Activated T-cell treated with anti-CD3 and anti-CD28 coated beads for 4 hours (primary cell): ENCODE measurements at regions not wholly inside any gene's neighbourhood (a gene's known extent, or its start where the extent isn't known, plus 50 kb on each side); places are given as distances from the start of the nearest gene placed in this dataset.

Source experiments
- DNase-seq: peaks from one replicate; pipeline ENCODE4 v3.0.0-alpha.2; 2020

GRCh38 chr6:10303608-10304506 lies 111.0 kb downstream of the TFAP2A start:
- DNase-seq = no peak

DNA sequence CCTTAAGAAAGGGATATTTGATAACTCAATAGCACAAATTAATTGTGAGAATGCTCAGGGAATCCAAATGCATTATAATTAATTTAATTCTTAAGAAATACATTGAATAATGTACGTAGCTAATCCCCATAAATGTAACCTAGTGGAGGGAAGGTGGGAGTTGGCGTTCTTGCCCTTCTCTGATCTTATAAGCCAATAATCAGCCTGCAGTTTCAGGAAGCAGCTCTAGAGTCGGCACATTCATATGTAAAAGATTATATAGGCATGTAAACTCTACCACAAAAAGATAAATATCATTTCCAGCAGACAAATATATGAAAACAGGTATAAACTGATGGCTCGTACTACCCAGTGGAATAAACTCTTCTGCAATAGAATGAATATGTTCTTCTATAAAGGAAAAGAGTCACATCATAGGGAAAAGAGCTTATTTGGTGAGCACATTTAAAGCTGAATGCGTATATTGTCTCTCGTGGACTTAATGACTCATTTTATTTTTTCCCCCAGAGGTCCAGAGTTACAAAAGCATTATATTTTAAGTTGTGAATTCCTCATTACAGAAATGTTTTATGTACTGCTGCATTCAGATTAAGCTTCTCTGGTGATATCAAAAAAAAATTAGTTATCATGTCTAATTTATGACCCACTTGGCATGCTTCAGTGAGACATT lies 112.2 kb downstream of the TFAP2A start:
- no peak for DNase-seq

GRCh38 chr6:10300071-10300470 lies 114.8 kb downstream of the TFAP2A start:
- no peak for DNase-seq

DNA sequence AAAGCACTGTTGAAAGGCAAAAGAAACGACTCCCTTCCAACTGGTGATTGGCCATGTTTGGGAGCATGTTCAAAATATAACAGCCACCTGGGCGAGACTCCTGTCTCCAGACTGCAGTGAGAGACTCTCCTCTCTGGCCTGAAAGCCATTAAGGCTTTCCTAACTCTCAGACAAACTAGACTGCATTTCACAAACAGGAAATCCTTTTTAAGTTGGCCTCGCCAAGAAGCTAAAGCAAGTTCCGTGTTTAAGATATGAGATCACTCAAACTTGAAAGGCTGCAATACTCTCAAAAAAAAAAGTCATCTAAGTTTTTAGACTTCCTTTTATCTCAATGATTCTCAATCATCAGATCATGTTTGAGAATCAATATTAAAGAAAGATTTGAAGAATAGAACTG lies 117.0 kb downstream of the TFAP2A start:
- DNase-seq = no peak

DNA sequence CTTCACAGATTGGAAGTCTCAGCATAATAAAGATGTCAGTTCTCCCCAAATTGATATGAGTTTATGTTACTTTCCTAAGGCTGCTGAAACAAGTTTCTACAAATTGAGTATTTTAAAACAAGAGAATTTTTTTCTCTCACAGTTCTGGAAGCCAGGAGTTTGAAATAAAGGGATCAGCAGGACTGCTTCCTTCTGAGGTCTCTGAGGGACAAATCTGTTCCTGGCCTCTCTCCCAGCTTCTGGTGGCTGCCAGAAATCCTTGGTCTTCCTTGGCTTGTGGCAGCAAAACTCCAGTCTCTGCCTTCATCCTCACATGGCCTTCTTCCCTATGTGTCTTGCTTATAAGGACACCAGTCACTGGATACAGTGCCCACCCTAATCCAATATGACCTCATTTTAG lies 136.1 kb downstream of the TFAP2A start:
- no peak for DNase-seq

DNA sequence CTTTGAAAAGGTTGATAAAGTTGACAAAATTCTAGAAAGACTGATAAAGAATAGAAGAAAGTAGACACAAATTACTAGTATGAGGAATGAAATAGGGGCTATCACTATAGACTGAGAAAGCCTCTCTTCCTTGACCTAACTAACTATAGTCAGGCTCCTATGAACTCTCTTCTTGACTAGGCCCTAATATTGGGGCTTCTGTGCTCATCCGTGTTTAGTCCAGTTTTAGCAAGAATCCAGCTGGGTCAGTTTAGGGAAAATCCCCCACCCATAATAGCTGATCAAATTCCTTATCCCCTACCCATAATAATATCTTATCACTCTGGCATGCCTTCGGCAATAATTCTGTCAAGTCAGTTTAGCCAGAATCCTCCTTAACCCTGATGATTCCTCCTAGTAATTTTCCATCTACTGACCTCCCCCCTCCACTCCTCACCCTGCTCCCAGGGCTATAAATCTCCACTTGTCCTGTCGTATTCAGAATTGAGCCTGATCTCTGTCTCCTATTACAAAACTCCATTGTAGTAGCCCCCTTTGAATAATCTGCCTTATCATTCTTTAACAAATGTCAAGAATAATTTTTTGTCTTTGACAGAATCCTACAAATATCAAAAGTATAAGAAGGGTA lies 138.1 kb downstream of the TFAP2A start:
- no peak for DNase-seq

GRCh38 chr6:10276106-10276505 lies 138.8 kb downstream of the TFAP2A start:
- DNase-seq = no peak

GRCh38 chr6:10272591-10272990 lies 142.3 kb downstream of the TFAP2A start:
- no peak for DNase-seq

GRCh38 chr6:10271982-10272381 lies 142.9 kb downstream of the TFAP2A start:
- no peak for DNase-seq

GRCh38 chr6:10269814-10270472 lies 144.9 kb downstream of the TFAP2A start:
- DNase-seq = no peak

- DNase-seq = no peak
Measured at GRCh38 chr6:10268611-10269310, 146.1 kb downstream of the TFAP2A start.

DNA sequence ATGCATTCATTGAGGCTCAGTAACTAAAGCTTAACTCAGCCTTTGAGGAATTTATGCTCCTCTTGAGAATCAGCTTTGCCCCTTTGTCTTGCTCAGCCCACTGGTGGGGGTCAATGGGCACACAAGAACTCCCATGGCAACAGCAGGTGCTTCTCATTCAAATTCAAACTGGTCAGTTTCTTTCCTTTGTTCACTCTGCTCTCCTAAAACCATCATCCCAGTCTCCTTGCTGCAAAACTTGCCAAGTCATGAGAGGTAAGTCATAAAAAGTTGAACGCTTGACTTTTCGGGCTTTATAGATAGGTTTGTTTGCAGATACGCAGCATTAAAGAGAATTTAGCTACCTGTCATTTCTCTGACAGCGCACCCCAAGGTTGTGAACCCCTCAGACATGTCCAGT lies 146.8 kb downstream of the TFAP2A start:
- DNase-seq = no peak

- DNase-seq = no peak
Measured at GRCh38 chr6:10266462-10266861, 148.4 kb downstream of the TFAP2A start.

GRCh38 chr6:10266061-10266460 lies 148.8 kb downstream of the TFAP2A start:
- DNase-seq = no peak

DNA sequence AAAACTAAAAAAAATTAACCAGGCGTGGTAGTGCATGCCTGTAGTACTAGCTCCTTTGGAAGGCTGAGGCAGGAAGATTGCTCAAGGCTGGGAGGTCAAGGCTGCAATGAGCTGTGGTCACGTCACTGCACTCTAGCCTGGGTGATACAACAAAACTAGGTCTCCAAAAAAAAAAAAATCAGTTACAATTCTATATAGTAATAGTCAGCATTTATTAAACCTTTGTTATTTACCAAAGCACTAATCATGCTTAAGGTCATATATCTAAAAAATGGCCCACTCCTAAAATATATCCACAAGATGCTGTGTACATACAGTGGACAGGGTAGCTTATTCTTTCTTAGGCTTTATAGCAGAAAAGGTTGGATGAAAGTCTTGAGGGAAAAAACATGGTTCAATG lies 152.4 kb downstream of the TFAP2A start:
- no peak for DNase-seq

- DNase-seq = no peak
Measured at GRCh38 chr6:10259671-10260070, 155.2 kb downstream of the TFAP2A start.

DNA sequence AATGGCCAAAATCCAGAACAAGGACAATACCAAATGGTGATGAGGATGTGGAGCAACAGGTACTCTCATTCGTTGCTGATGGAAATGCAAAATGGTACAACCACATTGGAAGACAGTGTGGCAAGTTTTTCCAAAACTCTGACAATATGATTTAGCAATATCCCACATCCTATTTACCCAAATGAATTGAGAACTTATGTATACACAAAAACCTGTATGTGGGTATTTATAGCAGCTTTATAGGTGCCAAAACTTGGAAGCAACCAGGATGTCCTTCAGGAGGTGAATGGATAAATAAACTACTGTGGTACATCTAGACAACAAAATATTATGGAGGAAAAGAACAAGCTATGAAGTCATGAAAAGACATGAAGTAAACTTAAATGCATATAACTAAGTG lies 156.5 kb downstream of the TFAP2A start:
- no peak for DNase-seq

DNA sequence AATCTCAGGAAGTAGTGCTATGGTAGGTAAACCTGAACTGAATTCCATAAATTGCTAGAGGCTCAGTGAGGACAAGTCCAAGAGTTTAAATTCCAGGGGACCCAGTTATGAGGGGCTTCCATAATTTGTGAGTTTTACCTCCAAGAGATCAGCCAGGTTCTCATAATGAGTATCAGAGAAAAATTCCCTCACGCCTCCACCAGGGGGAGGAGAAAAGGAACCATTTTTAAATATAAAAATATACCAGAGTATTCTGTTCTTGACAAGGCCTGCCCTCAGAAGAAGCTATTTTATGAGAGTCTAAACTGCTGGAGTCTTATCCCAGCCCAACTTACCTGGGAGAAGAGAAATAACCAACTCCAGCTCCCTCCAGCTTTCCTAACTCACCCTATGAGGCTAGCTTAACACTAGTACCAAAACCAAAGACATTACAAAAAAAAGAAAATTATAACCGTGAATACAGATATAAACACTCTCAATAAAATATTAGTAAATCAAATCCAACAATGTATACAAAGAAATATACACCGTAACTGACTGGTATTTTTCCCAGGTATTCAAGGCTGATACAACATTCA lies 158.7 kb downstream of the TFAP2A start:
- DNase-seq = no peak

DNA sequence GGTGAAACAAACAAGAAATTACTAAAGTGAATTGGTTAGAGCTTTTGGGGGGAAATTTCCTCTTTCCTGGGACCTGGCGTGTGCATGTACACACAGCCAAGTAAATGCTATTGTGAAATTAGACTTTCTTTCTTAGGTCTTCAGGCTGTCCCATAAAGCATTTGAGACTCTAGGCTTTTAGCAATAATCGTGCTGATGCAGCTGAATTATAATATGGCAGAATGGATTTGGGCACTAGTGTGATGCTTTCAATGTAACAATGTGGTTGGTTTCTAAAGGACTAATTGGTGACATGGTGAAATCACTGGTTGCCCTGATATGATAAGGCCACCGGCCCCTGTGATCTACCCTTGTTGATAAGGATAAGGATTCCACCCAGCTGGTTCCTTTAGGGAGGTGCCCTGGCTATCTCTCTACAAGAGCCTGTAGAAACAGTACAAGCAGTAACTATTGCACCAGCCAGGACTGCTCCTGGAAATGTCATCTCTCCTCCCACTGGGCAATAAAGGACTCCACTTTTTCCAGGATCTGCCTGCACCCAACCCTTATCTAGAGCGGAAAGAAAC lies 164.1 kb downstream of the TFAP2A start:
- no peak for DNase-seq

DNA sequence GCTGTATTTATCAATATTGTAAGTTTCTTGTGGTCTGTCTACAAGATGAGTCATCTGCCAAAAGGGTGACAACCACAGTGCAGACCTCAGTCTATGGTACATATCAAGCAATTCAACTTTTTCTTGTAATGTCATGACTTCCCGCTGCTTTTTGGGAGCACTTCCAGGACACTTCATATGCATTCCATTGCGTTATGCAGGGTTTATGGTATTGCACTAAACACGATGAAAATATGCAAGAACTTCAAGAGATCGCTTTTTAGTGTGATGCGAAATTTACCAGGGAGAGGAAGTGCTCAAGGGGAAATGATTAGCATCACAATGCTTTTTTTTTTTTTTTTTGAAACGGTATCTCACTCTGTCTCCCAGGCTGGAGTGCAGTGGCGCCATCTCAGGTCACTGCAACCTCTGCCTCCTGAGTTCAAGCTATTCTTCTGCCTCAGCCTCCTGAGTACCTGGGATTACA lies 166.5 kb downstream of the TFAP2A start:
- DNase-seq = no peak

DNA sequence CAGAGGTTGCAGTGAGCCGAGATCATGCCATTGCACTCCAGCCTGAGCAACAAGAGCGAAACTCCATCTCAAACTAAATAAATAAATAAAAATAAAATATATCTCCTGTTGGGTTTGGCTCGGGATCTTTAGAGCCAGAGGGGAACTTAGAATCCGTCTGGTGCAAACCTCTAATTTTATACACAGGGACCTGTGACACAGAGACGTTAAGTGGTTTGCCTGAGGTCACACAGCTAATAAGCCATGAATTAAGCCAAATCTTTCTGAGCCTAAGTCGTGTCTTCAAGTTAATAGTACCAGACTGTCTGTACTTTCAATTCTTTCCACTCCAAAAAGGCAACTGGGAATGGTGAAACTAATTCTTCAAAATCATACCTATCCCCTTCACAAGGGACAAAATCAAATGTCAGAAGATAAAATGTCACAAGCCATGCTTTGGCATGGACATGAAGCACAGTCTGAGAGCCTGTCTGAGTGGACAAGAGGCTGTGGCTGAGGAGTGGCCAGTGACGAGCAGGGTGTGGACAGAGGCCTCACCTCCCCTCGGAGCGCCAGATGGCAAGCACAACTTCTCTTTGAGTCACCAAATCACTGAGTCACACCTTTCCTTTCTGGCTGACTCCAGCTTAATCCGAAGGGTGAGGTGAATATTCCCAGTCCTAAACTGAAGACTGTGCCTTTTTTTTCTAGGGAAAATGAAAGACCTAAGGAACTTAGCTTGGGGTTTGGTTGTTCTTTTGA lies 177.4 kb downstream of the TFAP2A start:
- no peak for DNase-seq
